K562 (cell line): ENCODE measurements at regions not wholly inside any gene's neighbourhood (a gene's known extent, or its start where the extent isn't known, plus 50 kb on each side); places are given as distances from the start of the nearest gene placed in this dataset.

Experiments used
- ATAC-seq: fragments of 200-7000 bp; cut with Tn5 transposase; 3 replicates; pipeline ENCODE4 v1.9.1; 2020; ENCODE audit warnings: moderate library complexity
- BruUV-seq: library from RNA; stranded (reverse); fragments of 400-500 nt; replicated peaks from 2 replicates; lab custom pipeline; 2021; lab: Mats Ljungman, UMichigan
- CTCF ChIA-PET: fragments of 300-600 bp; formaldehyde crosslinking; extraction: SDS; loops from one replicate; lab custom pipeline; 2021; ENCODE audit warnings: low intra/inter-chr PET ratio; lab: Yijun Ruan, JAX
- POLR2A ChIA-PET: fragments of 300-600, 350-650 bp; sonication (Branson Sonifier 250); formaldehyde crosslinking; extraction: SDS; loops from one replicate; lab custom pipeline; 2021; ENCODE audit warnings: antibody characterized with exemption, inconsistent platforms; lab: Yijun Ruan, JAX
- DNase-seq, 4 experiments: peaks; one replicate each; pipeline versions ENCODE4 v3.0.0 to v3.0.0-alpha.2; 2011 to 2018; ENCODE audit warnings: low spot score in 3 of 4, mixed read lengths in 3 of 4; ENCODE audit errors: extremely low read depth in 1 of 4
- FAIRE-seq: peaks from 2 replicates; lab custom pipeline; 2011; peaks lifted over from hg19 to GRCh38; lab: Jason Lieb, UNC
- H2AFZ ChIP-seq: 2 replicates; pipeline ENCODE4 v1.6.0; 2011; ENCODE audit warnings: low read depth, low read length, control low read depth, inconsistent platforms
- H3K27ac ChIP-seq: fragments of 200-600 bp; 3 replicates; pipeline ENCODE4 v1.8.0; 2011; ENCODE audit warnings: low read depth, mild to moderate bottlenecking, control low read depth, inconsistent platforms, low read length, moderate library complexity, mixed read lengths; ENCODE audit errors: extremely low read depth
- H3K27me3 ChIP-seq, 2 experiments: fragments of 300-600 bp in 1 of 2; 2 replicates in 1 of 2; 3 replicates in 1 of 2; pipeline versions ENCODE4 v1.6.0 to v1.8.0; 2011; ENCODE audit warnings: inconsistent platforms in 2 of 2, low read length in 2 of 2, mild to moderate bottlenecking in 1 of 2, mixed read lengths in 1 of 2, moderate library complexity in 1 of 2; ENCODE audit not compliant: control insufficient read depth in 2 of 2, insufficient read depth in 2 of 2
- H3K36me3 ChIP-seq: fragments of 300-600 bp; 3 replicates; pipeline ENCODE4 v1.8.0; 2011; ENCODE audit warnings: mild to moderate bottlenecking, low read length, inconsistent platforms; ENCODE audit not compliant: control insufficient read depth, insufficient read depth
- H3K4me1 ChIP-seq, 2 experiments: fragments of 200-600 bp in 1 of 2; replicated peaks in 1 of 2; 2 replicates in 1 of 2; 3 replicates in 1 of 2; pipeline versions ENCODE4 v1.5.1 to v1.8.0; 2011; ENCODE audit warnings: inconsistent platforms in 2 of 2, low read length in 2 of 2, mild to moderate bottlenecking in 1 of 2, mixed read lengths in 1 of 2, moderate library complexity in 1 of 2; ENCODE audit not compliant: control insufficient read depth in 2 of 2, insufficient read depth in 2 of 2
- H3K4me2 ChIP-seq: 2 replicates; pipeline ENCODE4 v1.6.1; 2011; ENCODE audit warnings: low read length, control low read depth, inconsistent platforms, mixed read lengths; ENCODE audit not compliant: insufficient read depth
- H3K4me3 ChIP-seq: fragments of 200-600 bp; sonication (generic), shearing (Covaris generic); 2 replicates; pipeline ENCODE4 v1.5.1; 2016; ENCODE audit warnings: control low read depth, inconsistent platforms
- H3K79me2 ChIP-seq: fragments of 200-600 bp; 3 replicates; pipeline ENCODE4 v1.8.0; 2011; ENCODE audit warnings: low read length, inconsistent platforms; ENCODE audit not compliant: control insufficient read depth, insufficient read depth
- H3K9ac ChIP-seq, 2 experiments: 2 replicates each; pipeline versions ENCODE4 v1.6.0 to v1.6.1; 2011; ENCODE audit warnings: low read depth in 2 of 2, low read length in 2 of 2, control low read depth in 1 of 2, inconsistent platforms in 1 of 2, mild to moderate bottlenecking in 1 of 2, mixed read lengths in 1 of 2; ENCODE audit not compliant: insufficient read depth in 1 of 2
- H3K9me1 ChIP-seq: one replicate; pipeline ENCODE4 v1.6.0; 2011; ENCODE audit warnings: inconsistent platforms, mild to moderate bottlenecking, low read length, moderate library complexity; ENCODE audit not compliant: control insufficient read depth, insufficient read depth
- H3K9me3 ChIP-seq: replicated peaks from 2 replicates; pipeline ENCODE4 v1.5.1; 2011; ENCODE audit warnings: low read depth, low read length, inconsistent platforms; ENCODE audit not compliant: control insufficient read depth, insufficient read depth
- H4K20me1 ChIP-seq: replicated peaks from 2 replicates; pipeline ENCODE4 v1.6.1; 2011; ENCODE audit warnings: low read length, inconsistent platforms, mixed read lengths; ENCODE audit not compliant: control insufficient read depth, insufficient read depth
- FOXA1 ChIP-seq: fragments of 450-650 bp; IDR thresholded peaks from 2 replicates; pipeline ENCODE4 v1.6.1; 2016; ENCODE audit warnings: mild to moderate bottlenecking, borderline replicate concordance
- FUS ChIP-seq: fragments of 200-400 bp; formaldehyde crosslinking; optimal IDR thresholded peaks from 2 replicates; pipeline ENCODE3; 2017; ENCODE audit warnings: low read depth, low read length
- JUNB ChIP-seq: fragments of 450-650 bp; formaldehyde crosslinking; conservative IDR thresholded peaks from 2 replicates; pipeline ENCODE4 v1.4.0; 2020; ENCODE audit warnings: mild to moderate bottlenecking
- RBM22 ChIP-seq: fragments of 200-400 bp; formaldehyde crosslinking; IDR thresholded peaks from 2 replicates; pipeline ENCODE4 v1.6.1; 2018; ENCODE audit warnings: low read length, low read depth; ENCODE audit not compliant: poor library complexity, severe bottlenecking
- SAFB ChIP-seq: fragments of 200-400 bp; formaldehyde crosslinking; IDR thresholded peaks from 2 replicates; pipeline ENCODE4 v1.6.1; 2017; ENCODE audit warnings: low read depth, low read length, borderline replicate concordance
- SNIP1 ChIP-seq: fragments of 450-650 bp; IDR thresholded peaks from 2 replicates; pipeline ENCODE4 v1.7.1; 2017; ENCODE audit warnings: low read depth, mild to moderate bottlenecking
- SUPT5H ChIP-seq: fragments of 450-650 bp; IDR thresholded peaks from 2 replicates; pipeline ENCODE4 v1.6.1; 2016
- ZBTB1 ChIP-seq: sonication (generic); formaldehyde crosslinking; IDR thresholded peaks from 2 replicates; pipeline ENCODE4 v1.8.1; 2023; ENCODE audit warnings: missing genetic modification reagents, low read depth, mild to moderate bottlenecking, borderline replicate concordance
- ZNF764 ChIP-seq: fragments of 250-450 bp; sonication (Bioruptor Pico); IDR thresholded peaks from 2 replicates; pipeline ENCODE4 v1.4.0; 2020; ENCODE audit warnings: low read depth, mild to moderate bottlenecking, moderate library complexity
- WGBS: fragments of 100-300 bp; shearing (Covaris generic); methylation state at CpG from one replicate; pipeline ENCODE4 v1.1.6; 2016; ENCODE audit warnings: low coverage, mixed read lengths; ENCODE audit not compliant: insufficient coverage; ENCODE audit errors: missing lambda C conversion rate; 5-methylcytosine and 5-hydroxymethylcytosine counted together
- in situ Hi-C: fragments of 300-500 bp; cut with MboI; formaldehyde crosslinking; loops from 4 replicates; pipeline ENCODE4 v1.15.0; 2018; ENCODE audit warnings: inconsistent platforms, mixed read lengths
- intact Hi-C: fragments of 100-400 bp; cut with micrococcal nuclease; formaldehyde crosslinking; loops from 2 replicates; pipeline ENCODE4 v1.14.2; 2022
- TF ChIP-seq, protein P1 (sequence below): sonication (generic); formaldehyde crosslinking; IDR thresholded peaks from 2 replicates; pipeline ENCODE4 v1.5.0; 2020; ENCODE audit warnings: missing genetic modification reagents
- TF ChIP-seq, protein P2 (sequence below): sonication (generic); formaldehyde crosslinking; IDR thresholded peaks from 2 replicates; pipeline ENCODE4 v1.9.0; 2022; ENCODE audit warnings: mild to moderate bottlenecking, missing genetic modification reagents

DNA sequence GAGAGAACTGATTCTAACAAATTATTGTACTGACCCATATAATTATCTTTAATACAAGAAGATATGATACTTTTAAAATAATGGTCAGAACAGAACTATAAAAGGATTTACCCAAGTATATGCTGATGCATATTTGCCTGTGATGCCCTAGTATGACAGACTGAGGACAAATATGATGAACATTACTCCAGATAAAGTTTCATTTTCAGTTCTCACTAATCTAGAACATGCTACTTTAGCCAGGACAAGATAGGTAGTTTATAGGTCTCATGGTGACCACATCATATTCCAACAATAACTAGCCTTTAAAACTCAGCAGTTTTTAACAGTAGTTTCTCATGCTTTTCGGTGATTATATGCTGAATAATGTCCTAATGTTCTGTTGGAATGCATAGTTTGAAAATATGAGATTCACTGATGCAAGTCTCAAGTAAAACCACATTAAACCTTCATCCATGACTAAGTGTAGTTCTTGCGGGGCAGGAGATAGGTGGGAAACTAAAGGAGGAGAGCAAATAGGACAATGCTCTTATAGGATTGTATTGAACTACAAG, 295.2 kb upstream of the AGA start:
- no peaks in the 10 kb centered on the region for H3K9me3 ChIP-seq
- H3K27me3 ChIP-seq = no peaks in the 10 kb centered on the region
- no peaks in the 10 kb centered on the region for H3K79me2 ChIP-seq
- H3K9me1 ChIP-seq = no peaks in the 10 kb centered on the region
- no peaks in the 10 kb centered on the region for H3K36me3 ChIP-seq
- CTCF ChIA-PET = no interaction called here
- H3K4me3 ChIP-seq = no peak overlapping the region
- TF ChIP-seq ZNF764 (CRISPR knock-in tag) = no peak
- no peak for TF ChIP-seq SAFB
- TF ChIP-seq, protein P1, sequence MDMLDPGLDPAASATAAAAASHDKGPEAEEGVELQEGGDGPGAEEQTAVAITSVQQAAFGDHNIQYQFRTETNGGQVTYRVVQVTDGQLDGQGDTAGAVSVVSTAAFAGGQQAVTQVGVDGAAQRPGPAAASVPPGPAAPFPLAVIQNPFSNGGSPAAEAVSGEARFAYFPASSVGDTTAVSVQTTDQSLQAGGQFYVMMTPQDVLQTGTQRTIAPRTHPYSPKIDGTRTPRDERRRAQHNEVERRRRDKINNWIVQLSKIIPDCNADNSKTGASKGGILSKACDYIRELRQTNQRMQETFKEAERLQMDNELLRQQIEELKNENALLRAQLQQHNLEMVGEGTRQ (CRISPR knock-in tag) = no peak
- TF ChIP-seq ZBTB1 (CRISPR knock-in tag) = no peak
- TF ChIP-seq JUNB (CRISPR knock-in tag) = no peak
- TF ChIP-seq FUS = no peak
- TF ChIP-seq SNIP1 = no peak
- no peak for TF ChIP-seq FOXA1
- no peak for TF ChIP-seq SUPT5H
- TF ChIP-seq RBM22 = no peak
- TF ChIP-seq, protein P2, sequence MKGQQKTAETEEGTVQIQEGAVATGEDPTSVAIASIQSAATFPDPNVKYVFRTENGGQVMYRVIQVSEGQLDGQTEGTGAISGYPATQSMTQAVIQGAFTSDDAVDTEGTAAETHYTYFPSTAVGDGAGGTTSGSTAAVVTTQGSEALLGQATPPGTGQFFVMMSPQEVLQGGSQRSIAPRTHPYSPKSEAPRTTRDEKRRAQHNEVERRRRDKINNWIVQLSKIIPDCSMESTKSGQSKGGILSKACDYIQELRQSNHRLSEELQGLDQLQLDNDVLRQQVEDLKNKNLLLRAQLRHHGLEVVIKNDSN (CRISPR knock-in tag) = no peak
- ATAC-seq = no peak
- in situ Hi-C loops (no loop called here), intact Hi-C loops (no loop called here)
- WGBS = 2% methylated on average over 2 of the region's 2 CpGs
- BruUV-seq = no TSS peak
- POLR2A ChIA-PET = no interaction called here
- no peak overlapping the region for H3K9ac ChIP-seq
- H3K4me1 ChIP-seq = no peaks in the 10 kb centered on the region
- no peaks in the 10 kb centered on the region for H4K20me1 ChIP-seq
- FAIRE-seq = no peak
- H3K27ac ChIP-seq = no peak overlapping the region
- no peak for DNase-seq
- H3K4me2 ChIP-seq = no peak overlapping the region
- no peak overlapping the region for H2AFZ ChIP-seq
